ENCODE measurements at regions not wholly inside any gene's neighbourhood (a gene's known extent, or its start where the extent isn't known, plus 50 kb on each side); places are given as distances from the start of the nearest gene placed in this dataset.

GRCh38 chr1:10904396-10905358 is 107.8 kb upstream of the TARDBP start:
- H3K4me3 ChIP-seq (ENCODE audit: low read length), result no peak overlapping the region
- DNase-seq (ENCODE audit: low read depth), result no peak
- TF ChIP-seq CTCF (IDR thresholded peaks at IDR 0.05; ENCODE audit: insufficient read depth, low read depth, low read length, missing control alignments), result no peak

DNA sequence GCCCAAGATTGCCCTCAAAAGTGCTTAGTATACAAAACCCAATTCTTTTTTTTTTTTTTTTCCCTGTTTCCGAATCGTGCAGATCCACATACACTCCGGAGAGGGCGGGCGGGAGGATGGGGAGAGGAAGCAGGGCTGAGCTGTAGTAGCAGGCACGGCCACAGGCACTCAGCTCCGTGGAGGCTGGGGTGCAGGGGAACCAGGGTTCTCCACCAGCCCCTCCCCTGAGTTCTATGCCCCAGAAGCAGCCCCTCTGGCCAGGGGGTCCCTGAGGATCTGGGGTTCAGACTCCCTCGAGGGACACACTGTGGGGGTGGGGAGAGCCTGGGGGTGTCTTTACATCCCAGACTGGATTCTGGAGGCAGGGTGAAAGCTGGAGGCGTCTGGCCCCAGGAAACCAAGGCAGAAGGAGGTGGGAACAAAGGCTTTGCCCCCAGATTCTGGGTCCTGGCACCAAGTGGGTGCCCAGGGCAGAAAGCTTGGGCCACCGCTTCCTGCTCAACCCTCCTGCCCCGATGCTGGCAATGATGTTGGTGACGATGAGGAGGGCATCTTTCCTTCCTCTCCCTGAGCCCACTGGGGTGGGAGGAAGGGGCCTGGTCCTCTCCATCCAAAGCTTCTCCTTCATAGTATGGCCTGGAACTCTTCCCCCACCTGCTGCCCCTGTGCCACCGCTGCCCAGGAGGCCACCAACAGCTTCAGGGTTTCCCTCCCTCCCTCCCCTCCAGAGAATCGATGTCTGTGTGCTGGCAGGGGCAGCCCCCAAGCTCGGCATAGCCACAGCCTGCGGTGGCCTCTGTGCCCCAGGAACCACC is 106.4 kb upstream of the TARDBP start:
- no peak for DNase-seq (ENCODE audit: low read depth)
- no peak for TF ChIP-seq CTCF (IDR thresholded peaks at IDR 0.05; ENCODE audit: insufficient read depth, low read depth, low read length, missing control alignments)
- no peak overlapping the region for H3K4me3 ChIP-seq (ENCODE audit: low read length)

- TF ChIP-seq CTCF (IDR thresholded peaks at IDR 0.05; ENCODE audit: insufficient read depth, low read depth, low read length, missing control alignments), result no peak
- H3K4me3 ChIP-seq (ENCODE audit: low read length), result no peak overlapping the region
- DNase-seq (ENCODE audit: low read depth), result peak; percentile 42
These were observed 105.5 kb upstream of the TARDBP start for GRCh38 chr1:10906866-10907519.

DNA sequence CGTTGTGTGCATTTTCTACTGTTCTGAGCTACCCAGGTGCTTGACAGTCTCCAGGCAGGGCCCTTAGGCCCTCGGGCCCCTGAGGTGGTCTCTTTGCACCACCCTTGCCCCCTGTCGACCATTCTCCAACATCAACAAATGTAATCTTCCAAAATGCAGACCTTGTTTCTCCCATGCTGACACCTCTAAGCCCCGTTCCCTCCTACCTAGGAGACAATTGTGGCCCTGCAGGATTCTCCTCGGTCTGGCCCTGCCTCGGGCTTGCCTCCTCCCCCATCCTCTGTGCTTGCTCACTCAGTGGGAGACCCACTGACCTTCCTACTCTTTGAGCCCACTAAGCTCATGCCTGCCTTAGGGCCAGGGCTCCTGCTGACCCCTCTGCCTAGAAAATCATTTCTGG is 104.2 kb upstream of the TARDBP start:
- DNase-seq (ENCODE audit: low read depth), result no peak
- TF ChIP-seq CTCF (IDR thresholded peaks at IDR 0.05; ENCODE audit: insufficient read depth, low read depth, low read length, missing control alignments), result no peak
- H3K4me3 ChIP-seq (ENCODE audit: low read length), result no peak overlapping the region

GRCh38 chr1:10909697-10910680 is 102.5 kb upstream of the TARDBP start:
- no peak overlapping the region for H3K4me3 ChIP-seq (ENCODE audit: low read length)
- DNase-seq (ENCODE audit: low read depth), result peak; percentile 60
- peak; percentile 48 for TF ChIP-seq CTCF (IDR thresholded peaks at IDR 0.05; ENCODE audit: insufficient read depth, low read depth, low read length, missing control alignments)

Data from epithelial cell of esophagus (primary cell).